GM13977 (cell line): ENCODE measurements at regions not wholly inside any gene's neighbourhood (a gene's known extent, or its start where the extent isn't known, plus 50 kb on each side); places are given as distances from the start of the nearest gene placed in this dataset.

ENCODE experiments used
- DNase-seq: peaks from one replicate; pipeline ENCODE4 v3.0.0; 2012; ENCODE audit warnings: low spot score
- in situ Hi-C: fragments of 300-500 bp; cut with MboI; formaldehyde crosslinking; loops from one replicate; pipeline ENCODE4 v1.12.0; 2022; ENCODE audit warnings: low sequenced_read_pairs, low pct_unique_long_range_greater_than_20kb, mixed read lengths, inconsistent platforms; ENCODE audit not compliant: unreplicated experiment
- TF ChIP-seq, protein P1 (sequence below): IDR thresholded peaks from 2 replicates; pipeline ENCODE4 v1.5.1; 2012; ENCODE audit warnings: mild to moderate bottlenecking, control low read depth; ENCODE audit not compliant: insufficient read depth; ENCODE audit errors: extremely low read depth, missing control alignments

DNA sequence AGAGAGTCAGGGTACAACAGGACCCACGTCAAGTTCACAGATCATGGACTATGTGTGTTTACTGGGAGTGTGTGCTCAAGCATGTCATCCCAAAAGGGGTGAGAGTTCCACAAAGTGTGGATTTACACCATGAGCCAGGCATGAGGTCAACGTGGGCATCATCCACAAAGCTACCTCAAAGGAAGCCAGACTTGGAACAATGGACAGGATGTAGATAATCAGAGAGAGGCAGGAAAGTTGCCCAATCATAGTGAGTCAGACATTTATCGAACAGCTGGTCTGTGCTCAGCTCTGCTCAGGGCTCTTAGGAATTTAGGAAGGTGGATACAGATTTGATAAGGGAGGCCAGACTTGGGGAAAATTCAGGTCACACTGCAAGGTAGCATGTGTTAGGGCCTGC, 317.2 kb upstream of the CDYL start:
- in situ Hi-C loops, result no loop called here
- TF ChIP-seq, protein P1, sequence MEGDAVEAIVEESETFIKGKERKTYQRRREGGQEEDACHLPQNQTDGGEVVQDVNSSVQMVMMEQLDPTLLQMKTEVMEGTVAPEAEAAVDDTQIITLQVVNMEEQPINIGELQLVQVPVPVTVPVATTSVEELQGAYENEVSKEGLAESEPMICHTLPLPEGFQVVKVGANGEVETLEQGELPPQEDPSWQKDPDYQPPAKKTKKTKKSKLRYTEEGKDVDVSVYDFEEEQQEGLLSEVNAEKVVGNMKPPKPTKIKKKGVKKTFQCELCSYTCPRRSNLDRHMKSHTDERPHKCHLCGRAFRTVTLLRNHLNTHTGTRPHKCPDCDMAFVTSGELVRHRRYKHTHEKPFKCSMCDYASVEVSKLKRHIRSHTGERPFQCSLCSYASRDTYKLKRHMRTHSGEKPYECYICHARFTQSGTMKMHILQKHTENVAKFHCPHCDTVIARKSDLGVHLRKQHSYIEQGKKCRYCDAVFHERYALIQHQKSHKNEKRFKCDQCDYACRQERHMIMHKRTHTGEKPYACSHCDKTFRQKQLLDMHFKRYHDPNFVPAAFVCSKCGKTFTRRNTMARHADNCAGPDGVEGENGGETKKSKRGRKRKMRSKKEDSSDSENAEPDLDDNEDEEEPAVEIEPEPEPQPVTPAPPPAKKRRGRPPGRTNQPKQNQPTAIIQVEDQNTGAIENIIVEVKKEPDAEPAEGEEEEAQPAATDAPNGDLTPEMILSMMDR, result no peak
- DNase-seq, result no peak

DNA sequence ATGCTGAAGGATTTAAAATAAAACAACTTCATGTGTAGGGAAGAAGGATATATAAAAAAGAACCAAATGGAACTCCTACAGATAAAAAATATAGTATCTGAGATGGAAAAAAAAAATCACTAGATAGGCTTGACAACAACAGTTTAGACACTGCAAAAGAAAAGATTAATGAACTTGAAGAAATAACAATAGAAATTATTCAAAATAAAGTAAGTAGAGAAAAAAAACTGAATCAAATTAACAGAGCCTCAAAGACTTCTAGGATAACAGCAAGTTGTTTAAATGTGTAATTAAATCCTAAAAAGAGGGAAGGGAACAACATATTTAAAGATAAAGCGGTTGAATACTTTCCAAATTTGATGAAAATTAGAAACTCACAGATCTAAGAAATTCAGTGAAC, 316.3 kb upstream of the ECI2 start:
- TF ChIP-seq, protein P1, result no peak
- DNase-seq, result no peak
- in situ Hi-C loops, result no loop called here

DNA sequence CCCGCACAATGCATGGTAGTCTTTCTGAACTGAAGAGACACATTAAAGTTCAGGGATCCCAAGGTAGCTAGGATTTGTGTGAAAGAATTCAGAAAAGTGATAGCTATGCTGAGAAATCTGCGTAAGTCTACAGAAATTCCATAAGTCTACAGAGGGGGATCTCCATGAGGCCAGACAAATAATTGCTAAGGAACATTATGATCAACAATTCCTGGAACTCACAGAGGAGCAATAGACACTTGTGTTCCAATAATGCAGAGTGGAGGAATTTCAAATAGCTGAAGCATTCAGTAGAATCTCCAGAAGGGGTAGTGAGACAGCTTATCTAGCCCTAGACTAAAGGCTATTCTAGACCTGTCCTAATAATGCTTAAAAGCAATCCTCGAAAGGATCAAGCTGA, 315.7 kb upstream of the ECI2 start:
- TF ChIP-seq, protein P1, result no peak
- in situ Hi-C loops, result no loop called here
- no peak for DNase-seq

DNA sequence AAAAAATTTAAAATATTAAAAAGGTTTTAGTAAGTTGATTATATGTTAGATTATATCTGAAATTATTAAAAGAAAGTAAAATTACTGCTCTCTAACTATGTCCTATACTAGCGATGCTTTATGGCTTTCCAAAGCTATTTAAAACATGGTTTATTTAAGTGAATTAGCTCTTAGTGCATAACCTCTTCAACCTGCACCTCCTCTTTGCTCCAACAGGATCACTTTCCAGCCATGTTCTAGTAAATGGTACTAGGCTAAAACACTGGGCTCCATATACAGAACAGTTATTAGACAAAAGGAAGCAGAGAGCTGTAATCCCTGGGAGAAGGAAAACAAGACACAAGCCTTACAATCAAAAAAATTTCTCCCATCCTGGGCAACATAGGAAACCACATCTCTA, 314.9 kb upstream of the ECI2 start:
- in situ Hi-C loops, result no loop called here
- no peak for DNase-seq
- TF ChIP-seq, protein P1, result no peak

GRCh38 chr6:4449409-4449808, 314.0 kb upstream of the ECI2 start:
- DNase-seq, result no peak
- TF ChIP-seq, protein P1, result no peak
- in situ Hi-C loops, result no loop called here

DNA sequence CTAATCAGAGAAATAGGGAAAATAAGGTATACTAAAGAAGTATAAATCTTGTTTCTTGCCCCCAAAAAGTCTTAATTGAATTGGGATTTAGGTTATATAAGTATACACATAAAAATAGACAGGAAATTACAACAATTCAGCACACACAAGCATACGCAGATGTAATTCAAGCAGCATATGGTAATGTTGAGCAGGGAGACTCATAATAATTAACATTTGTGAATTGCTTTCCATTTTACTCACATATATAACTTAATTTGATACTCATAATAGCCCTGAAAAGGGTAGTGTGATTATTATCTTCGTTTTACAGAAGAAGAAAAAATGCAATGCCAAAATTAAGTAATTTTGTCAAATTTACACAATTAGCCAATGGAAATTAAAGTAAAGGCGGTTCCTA, 313.5 kb upstream of the ECI2 start:
- DNase-seq, result no peak
- TF ChIP-seq, protein P1, result no peak
- in situ Hi-C loops, result no loop called here

DNA sequence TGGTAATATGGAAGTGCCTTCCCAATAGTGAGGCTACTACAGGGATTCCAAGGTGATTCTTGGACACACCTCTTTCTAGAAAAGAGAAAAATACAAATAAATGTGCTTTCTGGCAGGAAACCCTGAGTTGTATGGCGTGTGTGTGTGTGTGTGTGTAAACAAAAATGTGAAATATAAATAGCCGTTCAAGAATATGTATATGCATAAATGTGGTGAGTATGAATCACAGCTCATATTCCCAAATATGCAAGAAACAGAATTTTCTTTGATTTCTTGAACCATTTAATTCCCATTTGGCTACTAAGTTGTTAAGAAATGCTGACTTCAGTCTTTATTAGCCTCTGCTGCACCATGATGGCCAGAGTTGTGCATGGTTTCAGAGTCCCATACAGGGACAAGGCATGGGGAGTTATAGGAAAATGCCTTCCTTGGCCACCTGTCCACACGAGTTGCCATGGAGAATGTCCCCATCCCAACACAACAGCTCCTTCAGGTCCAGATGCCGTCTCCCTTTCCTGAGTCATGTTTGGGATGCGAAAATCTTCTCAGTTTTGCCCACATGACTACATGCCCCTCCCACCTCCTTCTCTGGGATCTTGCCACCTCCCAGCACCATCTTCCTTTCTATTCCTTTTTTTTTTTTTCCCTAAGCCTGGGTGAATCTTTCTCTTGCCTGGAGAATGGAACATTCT, 312.4 kb upstream of the ECI2 start:
- TF ChIP-seq, protein P1, result no peak
- in situ Hi-C loops, result no loop called here
- DNase-seq, result no peak
